8988T (cell line): ENCODE measurements at regions not wholly inside any gene's neighbourhood (a gene's known extent, or its start where the extent isn't known, plus 50 kb on each side); places are given as distances from the start of the nearest gene placed in this dataset.

ENCODE experiments used
- DNase-seq: peaks from one replicate; pipeline ENCODE4 v3.0.0; 2011

- no peak for DNase-seq
Measured at GRCh38 chr22:23522623-23523251, 57.4 kb downstream of the IGLL1 start.

GRCh38 chr22:23521441-23522113, 58.5 kb downstream of the IGLL1 start:
- DNase-seq = peak; percentile 93

- DNase-seq = no peak
Measured at GRCh38 chr22:23520863-23521440, 59.1 kb downstream of the IGLL1 start.

- no peak for DNase-seq
Measured at GRCh38 chr22:23519442-23520157, 60.5 kb downstream of the IGLL1 start.

- no peak for DNase-seq
Measured at GRCh38 chr22:23518376-23519187, 61.5 kb downstream of the IGLL1 start.

GRCh38 chr22:23517804-23518375, 62.2 kb downstream of the IGLL1 start:
- no peak for DNase-seq

GRCh38 chr22:23516304-23516703, 63.8 kb downstream of the IGLL1 start:
- DNase-seq = no peak

GRCh38 chr22:23514322-23515038, 65.6 kb downstream of the IGLL1 start:
- DNase-seq = no peak

- DNase-seq = no peak
Measured at GRCh38 chr22:23513705-23514104, 66.4 kb downstream of the IGLL1 start.

- DNase-seq = no peak
Measured at GRCh38 chr22:23513133-23513532, 67.0 kb downstream of the IGLL1 start.

- no peak for DNase-seq
Measured at GRCh38 chr22:23512721-23513120, 67.4 kb downstream of the IGLL1 start.

- no peak for DNase-seq
Measured at GRCh38 chr22:23512348-23512705, 67.8 kb downstream of the IGLL1 start.

GRCh38 chr22:23511627-23512347, 68.3 kb downstream of the IGLL1 start:
- DNase-seq = no peak

- DNase-seq = no peak
Measured at GRCh38 chr22:23509571-23510302, 70.4 kb downstream of the IGLL1 start.

- DNase-seq = no peak
Measured at GRCh38 chr22:23504516-23504915, 75.6 kb downstream of the IGLL1 start.

GRCh38 chr22:23503736-23504440, 76.2 kb downstream of the IGLL1 start:
- no peak for DNase-seq

GRCh38 chr22:23503142-23503541, 76.9 kb downstream of the IGLL1 start:
- no peak for DNase-seq

- no peak for DNase-seq
Measured at GRCh38 chr22:23501708-23502107, 78.4 kb downstream of the IGLL1 start.

- no peak for DNase-seq
Measured at GRCh38 chr22:23501261-23501619, 78.8 kb downstream of the IGLL1 start.
